AG09319 (cell line): ENCODE measurements at regions not wholly inside any gene's neighbourhood (a gene's known extent, or its start where the extent isn't known, plus 50 kb on each side); places are given as distances from the start of the nearest gene placed in this dataset.

ENCODE experiments used
- DNase-seq: peaks from one replicate; pipeline ENCODE4 v3.0.0-alpha.2; 2010; ENCODE audit warnings: low read depth; ENCODE audit errors: extremely low read depth
- TF ChIP-seq, protein P1 (sequence below): IDR thresholded peaks from 2 replicates; pipeline ENCODE4 v1.5.1; 2011; ENCODE audit warnings: low read depth, mild to moderate bottlenecking, inconsistent platforms, low read length, moderate library complexity

DNA sequence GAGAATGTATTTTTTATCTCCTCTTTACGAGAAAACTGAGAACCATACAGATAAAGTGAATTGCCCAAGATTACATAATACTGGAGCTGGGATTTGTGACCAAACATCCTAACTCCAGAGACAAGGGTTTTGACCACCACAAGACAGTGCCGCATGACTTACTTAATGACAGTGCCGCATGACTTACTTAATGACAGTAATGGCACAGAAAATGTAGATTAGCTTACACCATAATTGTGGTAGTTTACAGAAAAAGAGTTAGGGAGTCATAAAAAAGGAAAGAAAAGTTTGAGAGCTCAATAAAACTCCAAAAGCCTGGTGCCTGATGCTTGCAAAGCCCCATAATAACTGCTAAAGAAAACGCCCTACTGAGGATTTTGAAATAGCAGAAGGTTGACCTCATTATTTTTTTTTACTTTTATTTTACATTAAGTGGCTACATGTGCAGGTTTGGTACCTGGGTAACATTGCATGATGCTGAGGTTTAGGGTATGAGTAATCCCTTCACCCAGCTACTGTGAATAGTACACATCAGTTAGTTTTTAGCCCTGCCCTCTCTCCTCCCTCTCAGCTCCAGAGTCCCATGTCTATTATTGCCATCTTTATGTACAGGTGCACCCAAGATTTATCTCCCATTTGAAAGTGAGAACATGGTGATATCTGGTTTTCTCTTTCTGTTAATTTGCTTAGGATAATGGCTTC, 310.0 kb upstream of the UBE2E3 start:
- TF ChIP-seq, protein P1, sequence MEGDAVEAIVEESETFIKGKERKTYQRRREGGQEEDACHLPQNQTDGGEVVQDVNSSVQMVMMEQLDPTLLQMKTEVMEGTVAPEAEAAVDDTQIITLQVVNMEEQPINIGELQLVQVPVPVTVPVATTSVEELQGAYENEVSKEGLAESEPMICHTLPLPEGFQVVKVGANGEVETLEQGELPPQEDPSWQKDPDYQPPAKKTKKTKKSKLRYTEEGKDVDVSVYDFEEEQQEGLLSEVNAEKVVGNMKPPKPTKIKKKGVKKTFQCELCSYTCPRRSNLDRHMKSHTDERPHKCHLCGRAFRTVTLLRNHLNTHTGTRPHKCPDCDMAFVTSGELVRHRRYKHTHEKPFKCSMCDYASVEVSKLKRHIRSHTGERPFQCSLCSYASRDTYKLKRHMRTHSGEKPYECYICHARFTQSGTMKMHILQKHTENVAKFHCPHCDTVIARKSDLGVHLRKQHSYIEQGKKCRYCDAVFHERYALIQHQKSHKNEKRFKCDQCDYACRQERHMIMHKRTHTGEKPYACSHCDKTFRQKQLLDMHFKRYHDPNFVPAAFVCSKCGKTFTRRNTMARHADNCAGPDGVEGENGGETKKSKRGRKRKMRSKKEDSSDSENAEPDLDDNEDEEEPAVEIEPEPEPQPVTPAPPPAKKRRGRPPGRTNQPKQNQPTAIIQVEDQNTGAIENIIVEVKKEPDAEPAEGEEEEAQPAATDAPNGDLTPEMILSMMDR = no peak
- DNase-seq = no peak

GRCh38 chr2:180669016-180669415, 311.4 kb upstream of the UBE2E3 start:
- no peak for DNase-seq
- TF ChIP-seq, protein P1 = no peak

DNA sequence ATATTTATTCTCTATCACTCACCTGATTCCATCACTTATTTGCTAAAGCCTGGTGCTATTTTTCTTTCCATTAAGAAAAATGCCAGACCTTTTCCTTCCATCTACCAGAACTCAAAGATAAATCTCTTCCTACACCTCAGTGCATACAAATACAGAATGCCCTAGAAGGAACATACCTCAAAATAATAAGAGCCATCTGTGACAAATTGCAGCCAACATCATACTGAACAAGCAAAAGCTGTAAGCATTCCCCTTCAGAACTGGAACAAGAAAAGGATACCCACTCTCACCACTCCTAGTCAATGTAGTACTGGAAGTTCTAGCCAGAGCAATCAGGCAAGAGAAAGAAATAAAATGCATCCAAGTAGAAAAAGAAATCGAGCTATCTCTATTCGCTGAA, 315.9 kb upstream of the UBE2E3 start:
- TF ChIP-seq, protein P1 = no peak
- DNase-seq = no peak

GRCh38 chr2:180662941-180663471, 317.4 kb upstream of the UBE2E3 start:
- TF ChIP-seq, protein P1 = no peak

DNA sequence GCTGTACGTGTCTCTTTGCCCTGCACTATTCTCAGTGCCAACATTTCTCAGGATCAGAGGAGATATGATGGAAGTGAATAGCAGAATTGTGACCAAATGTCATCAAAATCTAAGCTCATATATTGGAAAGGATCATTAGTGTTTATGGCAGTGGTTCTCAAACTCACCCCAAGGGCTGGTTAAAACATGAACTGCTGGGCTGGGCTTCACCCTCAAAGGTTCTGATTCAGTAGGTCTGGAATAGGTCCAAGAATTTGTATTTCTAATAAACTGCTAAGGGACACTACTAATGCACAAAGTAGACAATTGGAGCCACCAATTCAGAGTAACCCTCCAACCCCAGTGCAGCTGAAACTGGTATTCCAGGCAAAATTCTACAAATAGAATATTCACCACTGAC, 317.9 kb upstream of the UBE2E3 start:
- TF ChIP-seq, protein P1 = no peak

More at GRCh38 chr2:180662941-180663471, 317.4 kb upstream of the UBE2E3 start:
- peak; percentile 27 for DNase-seq

DNA sequence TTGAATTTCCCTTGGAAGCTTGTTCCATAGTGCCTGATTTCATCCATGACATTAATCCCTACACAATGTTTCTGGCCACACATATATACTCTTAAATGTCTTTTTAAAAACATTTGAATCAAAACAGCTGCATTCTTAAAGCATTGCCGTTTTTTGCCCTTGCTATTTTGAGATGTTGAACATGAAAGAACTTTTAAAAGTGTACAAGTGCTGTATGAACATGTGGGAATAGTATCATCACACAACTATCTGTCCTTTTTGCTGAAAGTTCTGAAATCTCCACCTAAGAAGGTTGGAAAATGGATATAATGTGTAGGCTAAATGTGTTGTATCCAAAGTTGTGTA, 318.7 kb upstream of the UBE2E3 start:
- TF ChIP-seq, protein P1 = no peak
- no peak for DNase-seq

More for the DNA sequence above, 317.9 kb upstream of the UBE2E3 start:
- DNase-seq = no peak

DNA sequence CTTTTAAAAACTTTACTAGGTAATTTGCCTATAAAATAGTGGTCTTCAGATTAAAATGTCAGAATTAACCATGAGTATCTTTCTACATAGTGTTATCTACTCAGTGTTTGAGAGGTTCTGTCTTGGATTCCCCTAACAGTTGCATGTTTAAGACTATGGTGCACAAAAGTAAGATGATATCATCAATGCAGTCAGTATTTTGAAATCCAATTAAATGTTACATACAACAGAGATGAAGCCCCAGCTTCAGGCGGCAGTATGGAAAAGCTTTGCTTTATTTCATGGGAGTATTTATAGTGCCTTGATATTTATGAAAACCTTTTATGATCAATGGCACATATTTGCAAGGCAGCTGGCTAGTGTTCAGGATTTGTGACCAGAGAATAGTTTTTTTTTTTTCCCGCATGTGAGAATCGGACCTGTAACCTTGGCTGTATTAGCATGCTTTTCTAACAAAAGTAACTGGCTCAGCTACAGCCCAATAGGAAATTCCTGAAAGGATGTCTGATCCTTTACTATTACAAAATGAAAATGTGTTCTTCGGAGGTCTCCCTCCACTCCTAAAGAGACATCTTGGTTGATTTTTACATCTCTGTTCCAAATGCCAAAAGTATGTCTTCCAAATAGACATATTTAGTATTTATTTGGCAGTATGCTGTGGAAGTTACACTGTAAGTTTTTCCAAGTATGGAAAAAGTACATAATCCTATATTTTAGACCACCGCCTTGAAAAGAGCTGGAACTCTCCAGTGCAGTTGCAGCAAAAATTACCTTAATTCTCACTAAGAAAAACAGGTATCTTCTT, 319.3 kb upstream of the UBE2E3 start:
- TF ChIP-seq, protein P1 = no peak
- no peak for DNase-seq
